ENCODE measurements at regions not wholly inside any gene's neighbourhood (a gene's known extent, or its start where the extent isn't known, plus 50 kb on each side); places are given as distances from the start of the nearest gene placed in this dataset.

DNA sequence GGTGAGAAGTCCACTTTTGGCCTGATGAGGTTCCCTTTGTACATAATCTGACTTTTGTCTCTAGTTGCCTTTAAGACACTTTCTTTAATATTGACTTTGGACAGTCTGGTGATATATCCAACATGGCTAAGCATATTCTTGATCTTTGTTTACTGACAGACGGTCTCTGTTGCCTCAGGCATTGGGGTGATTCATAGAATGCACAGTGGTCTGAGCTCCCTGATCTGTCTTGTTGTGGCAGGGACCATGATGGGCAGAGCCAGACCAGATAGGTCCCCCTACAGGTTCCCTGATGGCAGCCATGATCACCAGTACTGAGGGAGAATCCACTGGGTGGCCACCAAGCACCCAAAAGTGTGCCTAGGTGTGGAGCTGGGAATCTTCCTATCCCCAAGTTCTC lies 678.1 kb downstream of the MCTP2 start:
- TF ChIP-seq EZH2 (optimal IDR thresholded peaks at IDR 0.05; ENCODE audit: low read depth, low read length) (no peak), CTCF (IDR thresholded peaks at IDR 0.05; ENCODE audit: low read length) (no peak)

Data from MM.1S (cell line).